ENCODE measurements at regions not wholly inside any gene's neighbourhood (a gene's known extent, or its start where the extent isn't known, plus 50 kb on each side); places are given as distances from the start of the nearest gene placed in this dataset.

DNA sequence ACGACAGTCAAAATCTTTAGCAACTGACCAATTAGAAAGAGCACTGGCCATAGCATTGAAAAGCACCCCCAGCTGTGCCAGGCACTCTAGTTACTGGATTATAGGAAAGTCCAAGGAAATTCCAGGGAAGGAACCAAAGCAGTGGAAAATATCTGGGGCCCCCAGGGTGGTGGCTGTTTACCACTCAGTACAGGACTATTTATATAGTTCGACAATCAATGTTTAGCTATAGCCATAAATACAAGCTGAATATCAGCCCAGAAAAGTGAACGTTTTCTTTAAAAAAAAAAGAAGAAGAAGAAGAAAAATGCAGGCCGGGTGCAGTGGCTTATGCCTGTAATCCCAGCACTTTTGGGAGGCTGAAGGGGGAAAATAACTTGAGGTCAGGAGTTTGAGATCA is 55.2 kb upstream of the UBAC2 start:
- H3K9ac ChIP-seq (ENCODE audit: low read depth, low read length): no peak overlapping the region
- no peak overlapping the region for H3K4me3 ChIP-seq (ENCODE audit: low read length)
- 70% methylated on average over 4 of the region's 4 CpGs for WGBS
- H3K4me1 ChIP-seq (ENCODE audit: insufficient read depth, low read length): no peaks in the 10 kb centered on the region
- no peak overlapping the region for H3K27ac ChIP-seq (ENCODE audit: low read depth, low read length)
- no peaks in the 10 kb centered on the region for H3K27me3 ChIP-seq (ENCODE audit: insufficient read depth, low read length)
- 0 out of 2 replicates have a peak, but pooled peaks cover 8% of the 10 kb centered on the region for H3K9me3 ChIP-seq (ENCODE audit: insufficient read depth, low read depth, low read length)
- no peaks in the 10 kb centered on the region for H3K36me3 ChIP-seq (ENCODE audit: insufficient read depth, low read length)

DNA sequence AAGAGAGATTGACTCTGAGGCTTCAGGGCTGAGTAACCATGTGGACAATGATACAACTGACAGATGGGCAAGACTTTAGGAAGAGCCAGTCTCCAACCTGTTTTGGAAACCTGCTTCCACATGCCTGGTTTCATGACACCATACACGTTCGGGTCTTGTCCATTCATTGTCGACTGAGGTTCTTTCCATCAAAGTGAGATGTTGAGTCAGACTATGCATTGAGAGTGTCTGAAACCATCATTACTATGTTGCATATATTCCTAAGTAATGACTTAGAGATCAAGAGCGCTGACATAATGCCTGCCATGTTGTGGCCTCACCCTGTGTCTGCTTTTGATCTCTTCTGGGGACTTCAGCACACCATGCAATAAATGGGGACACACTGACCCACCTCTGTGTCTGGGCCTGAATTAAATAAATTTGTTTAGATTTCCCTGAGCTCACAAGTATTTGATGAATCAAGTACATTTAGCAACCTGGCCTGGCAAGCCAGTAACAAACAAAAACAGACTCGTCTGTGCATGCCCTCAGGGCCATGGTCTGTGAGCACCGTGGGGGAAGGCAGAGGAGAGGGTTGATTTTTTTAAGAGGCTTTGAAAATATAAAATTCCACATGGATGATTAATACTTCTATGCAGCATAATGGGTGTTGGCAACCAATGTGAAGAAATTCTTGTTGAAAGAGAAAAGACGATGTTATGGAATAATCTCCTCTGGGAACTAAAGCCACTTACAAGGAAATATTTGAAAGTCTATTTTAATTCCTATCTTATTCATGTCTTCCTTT is 49.9 kb upstream of the UBAC2 start:
- H3K4me1 ChIP-seq (ENCODE audit: insufficient read depth, low read length): no peaks in the 10 kb centered on the region
- H3K9me3 ChIP-seq (ENCODE audit: insufficient read depth, low read depth, low read length): no peaks in the 10 kb centered on the region
- H3K9ac ChIP-seq (ENCODE audit: low read depth, low read length): no peak overlapping the region
- no peak overlapping the region for H3K27ac ChIP-seq (ENCODE audit: low read depth, low read length)
- H3K36me3 ChIP-seq (ENCODE audit: insufficient read depth, low read length): no peaks in the 10 kb centered on the region
- 84% methylated on average over 6 of the region's 7 CpGs for WGBS
- H3K27me3 ChIP-seq (ENCODE audit: insufficient read depth, low read length): no peaks in the 10 kb centered on the region
- no peak overlapping the region for H3K4me3 ChIP-seq (ENCODE audit: low read length)
